HepG2 (cell line): ENCODE measurements at regions not wholly inside any gene's neighbourhood (a gene's known extent, or its start where the extent isn't known, plus 50 kb on each side); places are given as distances from the start of the nearest gene placed in this dataset.

Experiments used
- ATAC-seq: fragments of 200-7000 bp; cut with Tn5 transposase; 3 replicates; pipeline ENCODE4 v1.9.1; 2020; ENCODE audit warnings: mild to moderate bottlenecking, moderate library complexity
- BruUV-seq: library from RNA; stranded (reverse); fragments of 400-500 nt; replicated peaks from 2 replicates; lab custom pipeline; 2021; lab: Mats Ljungman, UMichigan
- CTCF ChIA-PET: fragments of 300-600 bp; formaldehyde crosslinking; extraction: SDS; loops from one replicate; lab custom pipeline; 2021; ENCODE audit warnings: low total read pairs, inconsistent platforms, low intra/inter-chr PET ratio; lab: Yijun Ruan, JAX
- POLR2A ChIA-PET: fragments of 350-600 bp; sonication (Branson Sonifier 250); formaldehyde crosslinking; loops from one replicate; lab custom pipeline; 2020; ENCODE audit warnings: antibody characterized with exemption, inconsistent platforms; lab: Yijun Ruan, JAX
- DNase-seq: peaks from one replicate; pipeline ENCODE4 v3.0.0-alpha.2; 2015; ENCODE audit warnings: low spot score
- FAIRE-seq: peaks from 3 replicates; lab custom pipeline; 2011; peaks lifted over from hg19 to GRCh38; lab: Jason Lieb, UNC
- H2AFZ ChIP-seq: one replicate; pipeline ENCODE4 v1.6.1; 2011; ENCODE audit warnings: low read length, inconsistent platforms
- H3K27ac ChIP-seq: fragments of 300-600 bp; 3 replicates; pipeline ENCODE4 v1.8.0; 2011; ENCODE audit warnings: mixed run types, mild to moderate bottlenecking, mixed read lengths, low read length, inconsistent platforms; ENCODE audit not compliant: insufficient read depth; ENCODE audit errors: extremely low read length
- H3K27me3 ChIP-seq, 2 experiments: fragments of 200-600 bp in 1 of 2; 2 replicates in 1 of 2; 3 replicates in 1 of 2; pipeline versions ENCODE4 v1.6.0 to v1.8.0; 2011; ENCODE audit warnings: low read length in 2 of 2, mild to moderate bottlenecking in 2 of 2, moderate library complexity in 2 of 2, inconsistent platforms in 1 of 2; ENCODE audit not compliant: insufficient read depth in 2 of 2, control insufficient read depth in 1 of 2
- H3K36me3 ChIP-seq, 2 experiments: fragments of 200-600 bp in 1 of 2; replicated peaks in 1 of 2; 2 replicates in 1 of 2; 3 replicates in 1 of 2; pipeline versions ENCODE4 v1.5.1 to v1.8.0; 2011; ENCODE audit warnings: low read length in 2 of 2, inconsistent platforms in 1 of 2; ENCODE audit not compliant: insufficient read depth in 2 of 2, control insufficient read depth in 1 of 2
- H3K4me1 ChIP-seq: 2 replicates; pipeline ENCODE4 v1.5.1; 2012; ENCODE audit warnings: low read length, inconsistent platforms; ENCODE audit not compliant: insufficient read depth
- H3K4me2 ChIP-seq: 2 replicates; pipeline ENCODE4 v1.6.0; 2011; ENCODE audit warnings: low read depth, low read length, inconsistent platforms
- H3K4me3 ChIP-seq, 3 experiments: fragments of 200-600 bp in 1 of 3; sonication (generic), shearing (Covaris generic) in 1 of 3; replicated peaks in 1 of 3; 2 replicates each; pipeline ENCODE4 v1.5.1; 2011 to 2016; ENCODE audit warnings: low read length in 3 of 3, inconsistent platforms in 2 of 3, low read depth in 2 of 3, mild to moderate bottlenecking in 2 of 3, control low read depth in 1 of 3, mixed read lengths in 1 of 3; ENCODE audit not compliant: insufficient read depth in 1 of 3
- H3K79me2 ChIP-seq: one replicate; pipeline ENCODE4 v1.6.1; 2011; ENCODE audit warnings: low read length, inconsistent platforms; ENCODE audit not compliant: insufficient read depth
- H3K9ac ChIP-seq: 2 replicates; pipeline ENCODE4 v1.6.0; 2011; ENCODE audit warnings: mild to moderate bottlenecking, low read depth, low read length, inconsistent platforms; ENCODE audit not compliant: insufficient read depth
- H3K9me3 ChIP-seq: 2 replicates; pipeline ENCODE4 v1.5.1; 2012; ENCODE audit warnings: mild to moderate bottlenecking, low read length
- H4K20me1 ChIP-seq: 2 replicates; pipeline ENCODE4 v1.6.0; 2011; ENCODE audit warnings: inconsistent platforms, mild to moderate bottlenecking, low read length, moderate library complexity; ENCODE audit not compliant: insufficient read depth
- CERS6 ChIP-seq: sonication (generic); formaldehyde crosslinking; IDR thresholded peaks from 2 replicates; pipeline ENCODE4 v1.5.0; 2020; ENCODE audit warnings: missing genetic modification reagents
- ELK4 ChIP-seq: sonication (generic); formaldehyde crosslinking; IDR thresholded peaks from 2 replicates; pipeline ENCODE4 v1.9.0; 2021; ENCODE audit warnings: missing genetic modification reagents, borderline replicate concordance
- ERF ChIP-seq: IDR thresholded peaks from 2 replicates; pipeline ENCODE4 v1.6.1; 2018; ENCODE audit warnings: missing biosample characterization, missing genetic modification reagents
- HES4 ChIP-seq: sonication (generic); formaldehyde crosslinking; IDR thresholded peaks from 2 replicates; pipeline ENCODE4 v1.9.0; 2021; ENCODE audit warnings: mild to moderate bottlenecking, missing genetic modification reagents, borderline replicate concordance
- HIVEP1 ChIP-seq: sonication (generic); formaldehyde crosslinking; IDR thresholded peaks from 2 replicates; pipeline ENCODE4 v1.4.0; 2020; ENCODE audit warnings: mild to moderate bottlenecking, missing genetic modification reagents
- MEF2D ChIP-seq: sonication (generic); formaldehyde crosslinking; IDR thresholded peaks from 2 replicates; pipeline ENCODE4 v1.5.1; 2020; ENCODE audit warnings: mild to moderate bottlenecking, missing genetic modification reagents
- NFE2 ChIP-seq: sonication (generic); formaldehyde crosslinking; IDR thresholded peaks from 2 replicates; pipeline ENCODE4 v1.4.0; 2020; ENCODE audit warnings: missing genetic modification reagents
- NFIB ChIP-seq: sonication (generic); formaldehyde crosslinking; IDR thresholded peaks from 2 replicates; pipeline ENCODE4 v1.9.0; 2021; ENCODE audit warnings: missing genetic modification reagents, mild to moderate bottlenecking, borderline replicate concordance
- PRPF4 ChIP-seq: fragments of 200-400 bp; formaldehyde crosslinking; IDR thresholded peaks from 2 replicates; pipeline ENCODE4 v1.6.1; 2016; ENCODE audit warnings: low read length, low read depth; ENCODE audit not compliant: poor library complexity, severe bottlenecking
- RNF2 ChIP-seq: fragments of 450-650 bp; conservative IDR thresholded peaks from 2 replicates; pipeline ENCODE4 v1.6.1; 2016; ENCODE audit warnings: low read depth
- SIX1 ChIP-seq: sonication (generic); formaldehyde crosslinking; IDR thresholded peaks from 2 replicates; pipeline ENCODE4 v1.4.0; 2020; ENCODE audit warnings: missing genetic modification reagents, borderline replicate concordance
- SRSF1 ChIP-seq: fragments of 200-400 bp; formaldehyde crosslinking; optimal IDR thresholded peaks from 2 replicates; pipeline ENCODE3; 2017; ENCODE audit warnings: mild to moderate bottlenecking, low read depth, low read length, moderate library complexity
- SRSF4 ChIP-seq: fragments of 200-400 bp; formaldehyde crosslinking; IDR thresholded peaks from one replicate; pipeline ENCODE4 v1.6.1; 2018; ENCODE audit warnings: mild to moderate bottlenecking, low read depth, low read length, moderate library complexity; ENCODE audit not compliant: poor library complexity, severe bottlenecking
- ZFP91 ChIP-seq: sonication (generic); formaldehyde crosslinking; IDR thresholded peaks from 2 replicates; pipeline ENCODE4 v1.9.0; 2022; ENCODE audit warnings: missing genetic modification reagents, mild to moderate bottlenecking, borderline replicate concordance
- ZNF24 ChIP-seq: fragments of 450-650 bp; IDR thresholded peaks from 2 replicates; pipeline ENCODE4 v1.6.1; 2017; ENCODE audit warnings: antibody characterized with exemption, mild to moderate bottlenecking
- ZNF547 ChIP-seq: sonication (generic); formaldehyde crosslinking; IDR thresholded peaks from 2 replicates; pipeline ENCODE4 v1.5.1; 2020; ENCODE audit warnings: mild to moderate bottlenecking, missing genetic modification reagents
- ZNF557 ChIP-seq: sonication (generic); formaldehyde crosslinking; IDR thresholded peaks from 2 replicates; pipeline ENCODE4 v1.4.0; 2020; ENCODE audit warnings: missing genetic modification reagents
- ZNF576 ChIP-seq: sonication (generic); formaldehyde crosslinking; IDR thresholded peaks from 2 replicates; pipeline ENCODE4 v1.4.0; 2020; ENCODE audit warnings: mild to moderate bottlenecking, missing genetic modification reagents
- ZNF605 ChIP-seq: sonication (generic); formaldehyde crosslinking; IDR thresholded peaks from 2 replicates; pipeline ENCODE4 v1.8.0; 2022; ENCODE audit warnings: mild to moderate bottlenecking, missing genetic modification reagents
- WGBS: methylation state at CpG from one replicate; pipeline ENCODE4 v1.1.6; 2017; ENCODE audit warnings: low lambda C conversion rate; 5-methylcytosine and 5-hydroxymethylcytosine counted together
- in situ Hi-C: cut with HindIII; loops from 2 replicates; pipeline ENCODE4 v1.10.0; 2017; ENCODE audit warnings: low pct_unique_long_range_greater_than_20kb; ENCODE audit not compliant: extremely low pct_ligation_motif_present
- intact Hi-C: fragments of 100-400 bp; cut with micrococcal nuclease; formaldehyde crosslinking; loops from one replicate; pipeline ENCODE4 v1.10.0; 2022; ENCODE audit not compliant: unreplicated experiment

- TF ChIP-seq CERS6 (CRISPR knock-in tag): no peak
- no peak for TF ChIP-seq SRSF1
- no peak for TF ChIP-seq NFE2 (CRISPR knock-in tag)
- TF ChIP-seq HIVEP1 (CRISPR knock-in tag): no peak
- TF ChIP-seq ZFP91 (CRISPR knock-in tag): no peak
- TF ChIP-seq ZNF24: no peak
- no peak for TF ChIP-seq SRSF4
- no peak for TF ChIP-seq NFIB (CRISPR knock-in tag)
These were observed 92.6 kb downstream of the TMEM174 start (continued) for GRCh38 chr5:73265641-73266040.

- H3K36me3 ChIP-seq: no peaks in the 10 kb centered on the region
- TF ChIP-seq PRPF4 (no peak), SIX1 (CRISPR knock-in tag) (no peak), ZNF557 (CRISPR knock-in tag) (no peak), ZNF576 (CRISPR knock-in tag) (no peak), ZNF547 (CRISPR knock-in tag) (no peak), ELK4 (no peak), MEF2D (no peak), ZNF605 (CRISPR knock-in tag) (no peak), RNF2 (no peak), HES4 (CRISPR knock-in tag) (no peak), ERF (CRISPR knock-in tag) (no peak)
- H3K4me2 ChIP-seq: no peak overlapping the region
- FAIRE-seq: no peak
- H3K9ac ChIP-seq: no peak overlapping the region
- H3K4me1 ChIP-seq: no peaks in the 10 kb centered on the region
- CTCF ChIA-PET: no interaction called here
- no peaks in the 10 kb centered on the region for H3K79me2 ChIP-seq
- in situ Hi-C loops (no loop called here), intact Hi-C loops (no loop called here)
- no peak overlapping the region for H2AFZ ChIP-seq
- H3K4me3 ChIP-seq: no peak overlapping the region
- H4K20me1 ChIP-seq: no peaks in the 10 kb centered on the region
- H3K9me3 ChIP-seq: no peaks in the 10 kb centered on the region
- WGBS: 28% methylated on average over 5 of the region's 5 CpGs
- DNase-seq: no peak
- no TSS peak for BruUV-seq
- ATAC-seq: no peak
- H3K27ac ChIP-seq: no peak overlapping the region
- H3K27me3 ChIP-seq: peaks cover 0 to 43% of the 10 kb centered on the region in 2 experiments
- POLR2A ChIA-PET: no interaction called here
These were observed 91.6 kb downstream of the TMEM174 start for GRCh38 chr5:73264631-73265030.
